ENCODE measurements at regions not wholly inside any gene's neighbourhood (a gene's known extent, or its start where the extent isn't known, plus 50 kb on each side); places are given as distances from the start of the nearest gene placed in this dataset.
A peak's percentile ranks its signal among the peaks of the same experiment; 100 is the strongest.

GRCh38 chr12:18979401-18980126, 150.0 kb upstream of the PLEKHA5 start:
- DNase-seq = no peak

- DNase-seq = no peak
Observed at GRCh38 chr12:18981732-18982131, 147.8 kb upstream of the PLEKHA5 start.

- no peak for DNase-seq
Observed at GRCh38 chr12:18982226-18982949, 147.1 kb upstream of the PLEKHA5 start.

GRCh38 chr12:18983854-18984253, 145.7 kb upstream of the PLEKHA5 start:
- no peak for DNase-seq

- no peak for DNase-seq
Observed at GRCh38 chr12:18990856-18991255, 138.7 kb upstream of the PLEKHA5 start.

- DNase-seq = no peak
Observed at GRCh38 chr12:18992336-18992735, 137.2 kb upstream of the PLEKHA5 start.

GRCh38 chr12:18998343-18999261, 130.9 kb upstream of the PLEKHA5 start:
- peak; percentile 13 for DNase-seq

- DNase-seq = no peak
Observed at GRCh38 chr12:19000836-19001235, 128.7 kb upstream of the PLEKHA5 start.

GRCh38 chr12:19002216-19002615, 127.3 kb upstream of the PLEKHA5 start:
- no peak for DNase-seq

GRCh38 chr12:19003141-19003540, 126.4 kb upstream of the PLEKHA5 start:
- DNase-seq = no peak

- no peak for DNase-seq
Observed at GRCh38 chr12:19003987-19004619, 125.4 kb upstream of the PLEKHA5 start.

- no peak for DNase-seq
Observed at GRCh38 chr12:19005257-19005801, 124.2 kb upstream of the PLEKHA5 start.

GRCh38 chr12:19006626-19007137, 122.9 kb upstream of the PLEKHA5 start:
- DNase-seq = no peak

- DNase-seq = no peak
Observed at GRCh38 chr12:19008102-19008501, 121.4 kb upstream of the PLEKHA5 start.

GRCh38 chr12:19010087-19010486, 119.4 kb upstream of the PLEKHA5 start:
- no peak for DNase-seq

GRCh38 chr12:19010726-19011125, 118.8 kb upstream of the PLEKHA5 start:
- DNase-seq = no peak

- no peak for DNase-seq
Observed at GRCh38 chr12:19012965-19013364, 116.6 kb upstream of the PLEKHA5 start.

- DNase-seq = no peak
Observed at GRCh38 chr12:19014240-19014639, 115.3 kb upstream of the PLEKHA5 start.

- no peak for DNase-seq
Observed at GRCh38 chr12:19015285-19015684, 114.2 kb upstream of the PLEKHA5 start.

- no peak for DNase-seq
Observed at GRCh38 chr12:19018302-19018970, 111.1 kb upstream of the PLEKHA5 start.

GRCh38 chr12:19021240-19021639, 108.3 kb upstream of the PLEKHA5 start:
- DNase-seq = no peak

- no peak for DNase-seq
Observed at GRCh38 chr12:19021646-19022045, 107.9 kb upstream of the PLEKHA5 start.
